ENCODE measurements at regions not wholly inside any gene's neighbourhood (a gene's known extent, or its start where the extent isn't known, plus 50 kb on each side); places are given as distances from the start of the nearest gene placed in this dataset.

GRCh38 chrX:120692319-120692718 lies 62.5 kb upstream of the C1GALT1C1 start:
- DNase-seq: no peak

GRCh38 chrX:120690941-120691340 lies 61.1 kb upstream of the C1GALT1C1 start:
- DNase-seq: no peak

- DNase-seq: no peak
These were observed 60.5 kb upstream of the C1GALT1C1 start for GRCh38 chrX:120690344-120690743.

GRCh38 chrX:120680090-120680489 lies 50.2 kb upstream of the C1GALT1C1 start:
- no peak for DNase-seq

Data from NCI-H2029 (cell line).